SK-N-SH (cell line): ENCODE measurements at regions not wholly inside any gene's neighbourhood (a gene's known extent, or its start where the extent isn't known, plus 50 kb on each side); places are given as distances from the start of the nearest gene placed in this dataset.

ENCODE experiments used
- CTCF ChIA-PET: fragments of 300-600, 350-600 bp; formaldehyde crosslinking; extraction: SDS; loops from one replicate; lab custom pipeline; 2021; lab: Yijun Ruan, JAX
- POLR2A ChIA-PET: fragments of 350-600 bp; sonication (Branson Sonifier 250); formaldehyde crosslinking; extraction: SDS; loops from one replicate; lab custom pipeline; 2020; ENCODE audit warnings: antibody characterized with exemption, inconsistent platforms; lab: Yijun Ruan, JAX
- DNase-seq: peaks from one replicate; pipeline ENCODE4 v3.0.0; 2012
- H2AFZ ChIP-seq: fragments of 200-600 bp; sonication (generic); 2 replicates; pipeline ENCODE4 v1.8.1; 2016; ENCODE audit warnings: antibody characterized with exemption, mild to moderate bottlenecking, low read depth
- H3F3A ChIP-seq: fragments of 200-600 bp; sonication (generic); replicated peaks from 2 replicates; pipeline ENCODE3; 2016; ENCODE audit warnings: antibody characterized with exemption, mild to moderate bottlenecking; ENCODE audit not compliant: insufficient read depth
- H3K27ac ChIP-seq, 2 experiments: fragments of 200-500 bp in 1 of 2; fragments of 200-600 bp in 1 of 2; sonication (Bioruptor generic) in 1 of 2; sonication (generic), shearing (Covaris generic) in 1 of 2; 2 replicates each; pipeline versions ENCODE4 v1.5.1 to v1.6.1; 2014 to 2016; ENCODE audit warnings: low read depth in 2 of 2, inconsistent platforms in 1 of 2, low read length in 1 of 2, mild to moderate bottlenecking in 1 of 2, mixed read lengths in 1 of 2
- H3K27me3 ChIP-seq: fragments of 200-600 bp; sonication (generic), shearing (Covaris generic); 2 replicates; pipeline ENCODE4 v1.6.1; 2016; ENCODE audit warnings: mixed run types; ENCODE audit not compliant: insufficient read depth
- H3K36me3 ChIP-seq, 2 experiments: fragments of 200-500 bp in 1 of 2; fragments of 200-600 bp in 1 of 2; sonication (Bioruptor generic) in 1 of 2; sonication (generic) in 1 of 2; replicated peaks in 1 of 2; 2 replicates each; pipeline versions ENCODE3 to v1.5.1; 2014 to 2016; ENCODE audit warnings: low read length in 1 of 2, mild to moderate bottlenecking in 1 of 2; ENCODE audit not compliant: insufficient read depth in 2 of 2, control insufficient read depth in 1 of 2
- H3K4me1 ChIP-seq, 2 experiments: fragments of 200-500 bp in 1 of 2; fragments of 200-600 bp in 1 of 2; sonication (Bioruptor generic) in 1 of 2; sonication (generic), shearing (Covaris generic) in 1 of 2; 2 replicates each; pipeline versions ENCODE4 v1.5.1 to v1.6.1; 2014 to 2016; ENCODE audit warnings: low read depth in 1 of 2, low read length in 1 of 2, mixed run types in 1 of 2; ENCODE audit not compliant: insufficient read depth in 2 of 2, control insufficient read depth in 1 of 2
- H3K4me2 ChIP-seq: fragments of 200-600 bp; sonication (generic), shearing (Covaris generic); 2 replicates; pipeline ENCODE4 v1.6.1; 2017; ENCODE audit warnings: mixed run types
- H3K4me3 ChIP-seq, 2 experiments: fragments of 200-500 bp in 1 of 2; fragments of 200-600 bp in 1 of 2; sonication (Bioruptor generic) in 1 of 2; sonication (generic), shearing (Covaris generic) in 1 of 2; 2 replicates each; pipeline versions ENCODE4 v1.5.1 to v1.8.1; 2014 to 2016; ENCODE audit warnings: low read depth in 2 of 2, inconsistent platforms in 1 of 2, low read length in 1 of 2, mild to moderate bottlenecking in 1 of 2, mixed read lengths in 1 of 2, moderate library complexity in 1 of 2
- H3K79me2 ChIP-seq: fragments of 200-600 bp; sonication (generic); 2 replicates; pipeline ENCODE4 v1.8.1; 2017; ENCODE audit warnings: mild to moderate bottlenecking; ENCODE audit not compliant: insufficient read depth
- H3K9ac ChIP-seq: fragments of 200-600 bp; sonication (generic); 2 replicates; pipeline ENCODE4 v1.6.1; 2017; ENCODE audit warnings: mixed run types
- H3K9me2 ChIP-seq: fragments of 200-600 bp; sonication (generic); 2 replicates; pipeline ENCODE4 v1.6.1; 2017; ENCODE audit warnings: mixed run types
- H3K9me3 ChIP-seq: fragments of 200-600 bp; sonication (generic); 2 replicates; pipeline ENCODE4 v1.6.1; 2017; ENCODE audit warnings: mixed run types, mild to moderate bottlenecking, moderate library complexity
- H4K20me1 ChIP-seq: fragments of 200-600 bp; sonication (generic); 2 replicates; pipeline ENCODE4 v1.6.1; 2017; ENCODE audit warnings: mild to moderate bottlenecking, mixed run types; ENCODE audit not compliant: insufficient read depth
- CHD2 ChIP-seq: fragments of 150-350 bp; IDR thresholded peaks from 2 replicates; pipeline ENCODE4 v1.6.1; 2018; ENCODE audit warnings: low read length; ENCODE audit not compliant: partially characterized antibody
- CTCF ChIP-seq: fragments of 200-600 bp; sonication (generic); IDR thresholded peaks from 2 replicates; pipeline ENCODE4 v1.6.1; 2017; ENCODE audit warnings: antibody characterized with exemption, mild to moderate bottlenecking, moderate library complexity
- FOXM1 ChIP-seq: IDR thresholded peaks from 2 replicates; pipeline ENCODE4 v1.4.0; 2012; ENCODE audit warnings: low read depth, mild to moderate bottlenecking
- IRF3 ChIP-seq: fragments of 150-350 bp; IDR thresholded peaks from 2 replicates; pipeline ENCODE4 v1.6.1; 2016; ENCODE audit warnings: mild to moderate bottlenecking, low read depth, low read length
- JUND ChIP-seq: IDR thresholded peaks from 2 replicates; pipeline ENCODE4 v1.4.0; 2012
- MXI1 ChIP-seq: IDR thresholded peaks from 2 replicates; pipeline ENCODE4 v1.6.1; 2012; ENCODE audit warnings: mild to moderate bottlenecking, low read depth, low read length, improper control_type of control experiment
- NFIC ChIP-seq: IDR thresholded peaks from 2 replicates; pipeline ENCODE4 v1.4.0; 2012; ENCODE audit warnings: borderline replicate concordance
- NRF1 ChIP-seq: IDR thresholded peaks from 2 replicates; pipeline ENCODE4 v1.6.1; 2012; ENCODE audit warnings: low read depth, mild to moderate bottlenecking, low read length
- RAD21 ChIP-seq: IDR thresholded peaks from 2 replicates; pipeline ENCODE4 v1.6.1; 2012; ENCODE audit warnings: mild to moderate bottlenecking, low read length
- TEAD4 ChIP-seq: IDR thresholded peaks from 2 replicates; pipeline ENCODE4 v1.4.0; 2012; ENCODE audit warnings: mild to moderate bottlenecking, borderline replicate concordance; ENCODE audit not compliant: insufficient read depth
- USF1 ChIP-seq: IDR thresholded peaks from 2 replicates; pipeline ENCODE4 v1.4.0; 2012; ENCODE audit warnings: low read depth, borderline replicate concordance
- USF2 ChIP-seq: fragments of 150-350 bp; IDR thresholded peaks from 2 replicates; pipeline ENCODE4 v1.6.1; 2017; ENCODE audit warnings: antibody characterized with exemption, low read length, low read depth, borderline replicate concordance
- YY1 ChIP-seq: IDR thresholded peaks from 2 replicates; pipeline ENCODE4 v1.4.0; 2012; ENCODE audit warnings: low read depth, mild to moderate bottlenecking
- ZBTB33 ChIP-seq: IDR thresholded peaks from 2 replicates; pipeline ENCODE4 v1.4.0; 2012; ENCODE audit warnings: low read depth, borderline replicate concordance
- WGBS: methylation state at CpG from one replicate; pipeline ENCODE4 v1.1.6; 2017; ENCODE audit warnings: low lambda C conversion rate; 5-methylcytosine and 5-hydroxymethylcytosine counted together

GRCh38 chr9:84502066-84502465, 161.5 kb upstream of the SLC28A3 start (continued):
- TF ChIP-seq CTCF (no peak), NRF1 (no peak), USF2 (no peak), MXI1 (no peak), NFIC (no peak), TEAD4 (no peak), USF1 (no peak), RAD21 (no peak), YY1 (no peak)

- Histone ChIP-seq H4K20me1 (no peaks in the 10 kb centered on the region), H3K9ac (no peak overlapping the region), H2AFZ (no peak overlapping the region), H3K36me3 (no peaks in the 10 kb centered on the region), H3K79me2 (no peaks in the 10 kb centered on the region), H3K27me3 (no peaks in the 10 kb centered on the region), H3K27ac (no peak overlapping the region), H3K9me2 (no peaks in the 10 kb centered on the region), H3K4me1 (peaks cover 0 to 2% of the 10 kb centered on the region in 2 experiments; a peak in 1 of 4 replicates), H3K4me3 (no peak overlapping the region), H3F3A (no peaks in the 10 kb centered on the region), H3K9me3 (no peaks in the 10 kb centered on the region), H3K4me2 (no peak overlapping the region)
- POLR2A ChIA-PET, result no interaction called here
- DNase-seq, result no peak
- 50% methylated on average over 2 of the region's 2 CpGs for WGBS
- TF ChIP-seq CHD2, result no peak
- no peak for TF ChIP-seq FOXM1
- TF ChIP-seq IRF3, result no peak
- no peak for TF ChIP-seq JUND
- no peak for TF ChIP-seq ZBTB33
- TF ChIP-seq YY1, result no peak
- no peak for TF ChIP-seq TEAD4
- CTCF ChIA-PET, result no interaction called here
These were observed 163.8 kb upstream of the SLC28A3 start for GRCh38 chr9:84504360-84504759.
